NCI-H2171 treated with DMSO at 0.1 percent for 48 hours (cell line): ENCODE measurements at regions not wholly inside any gene's neighbourhood (a gene's known extent, or its start where the extent isn't known, plus 50 kb on each side); places are given as distances from the start of the nearest gene placed in this dataset.
"Not testable (repeated sequence)": the region's sequence is repeated elsewhere in the genome, so short reads cannot be mapped to it uniquely, and the experiment has no call there.

Source experiments
- DNase-seq: peaks from one replicate; lab custom pipeline; 2025; lab: John Stamatoyannopoulos, UW

- no peak for DNase-seq
Measured at GRCh38 chr11:97019305-97019704, 629.5 kb downstream of the JRKL start.

- no peak for DNase-seq
Measured at GRCh38 chr11:97019754-97020153, 629.9 kb downstream of the JRKL start.

DNA sequence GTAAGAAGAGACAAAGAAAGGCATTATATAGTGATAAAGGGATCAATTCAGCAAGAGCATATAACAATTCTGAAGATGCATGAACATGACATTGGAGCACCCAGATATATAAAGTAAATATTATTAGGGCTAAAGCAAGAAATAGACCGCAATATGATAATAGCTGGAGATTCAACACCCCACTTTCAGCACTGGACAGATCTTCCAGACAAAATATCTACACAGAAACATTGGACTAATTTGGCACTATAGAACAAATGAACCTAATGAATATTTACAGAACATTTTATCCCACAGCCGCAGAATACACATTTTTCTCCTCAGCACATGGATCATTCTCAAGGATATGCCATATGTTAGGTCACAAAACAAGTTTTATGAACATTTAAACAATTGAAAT, 633.1 kb downstream of the JRKL start:
- no peak for DNase-seq

DNA sequence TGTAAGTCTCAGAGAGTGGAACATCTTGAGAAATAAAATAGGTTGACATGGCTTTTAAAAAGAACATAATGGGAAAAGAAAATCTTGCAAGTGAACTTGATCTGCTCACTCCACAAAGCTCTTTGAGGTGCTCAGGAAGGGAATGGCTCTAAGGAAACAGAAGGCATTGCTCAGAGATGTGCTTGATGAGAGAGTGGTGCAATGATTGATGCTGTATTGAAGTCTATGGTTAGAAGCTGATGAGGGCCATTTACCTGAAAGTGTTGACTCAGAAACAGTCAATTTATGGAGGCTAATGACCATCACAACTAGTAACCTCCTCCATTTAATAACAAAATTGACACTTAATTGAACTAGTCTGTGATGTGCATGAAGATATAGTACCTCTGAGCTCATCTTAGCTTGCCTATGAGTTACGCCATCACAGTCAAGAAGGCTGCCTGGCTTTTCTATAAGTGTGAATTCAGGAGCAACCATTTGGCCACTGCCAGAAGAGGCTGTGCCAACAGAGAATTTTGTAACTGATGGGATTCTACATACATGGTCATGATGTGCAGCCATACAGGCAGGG, 639.1 kb downstream of the JRKL start:
- DNase-seq, result no peak

DNA sequence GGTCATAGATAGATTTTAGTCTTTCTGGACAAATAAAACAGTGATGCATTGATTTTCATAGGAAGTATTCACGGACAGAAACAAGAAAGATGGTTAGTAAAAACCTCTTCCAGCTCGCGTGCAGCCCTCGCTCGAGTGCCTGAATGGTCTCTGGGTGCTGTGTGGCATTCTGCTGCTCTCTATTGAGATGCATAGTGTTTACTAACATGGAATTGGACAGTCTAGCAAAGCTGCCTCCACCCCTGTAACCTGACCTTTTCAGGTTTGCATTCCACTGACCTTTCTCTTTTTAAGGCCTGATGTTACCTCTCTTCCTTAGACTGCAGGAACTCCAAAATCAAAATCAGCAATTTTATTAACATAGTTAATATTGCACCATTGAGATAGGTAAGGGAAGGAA, 643.4 kb downstream of the JRKL start:
- DNase-seq, result no peak

GRCh38 chr11:97048481-97048880, 658.7 kb downstream of the JRKL start:
- DNase-seq, result peak; percentile 5

GRCh38 chr11:97060184-97060583, 670.4 kb downstream of the JRKL start:
- no peak for DNase-seq

- DNase-seq, result no peak
Measured at GRCh38 chr11:97069160-97069559, 679.3 kb downstream of the JRKL start.

DNA sequence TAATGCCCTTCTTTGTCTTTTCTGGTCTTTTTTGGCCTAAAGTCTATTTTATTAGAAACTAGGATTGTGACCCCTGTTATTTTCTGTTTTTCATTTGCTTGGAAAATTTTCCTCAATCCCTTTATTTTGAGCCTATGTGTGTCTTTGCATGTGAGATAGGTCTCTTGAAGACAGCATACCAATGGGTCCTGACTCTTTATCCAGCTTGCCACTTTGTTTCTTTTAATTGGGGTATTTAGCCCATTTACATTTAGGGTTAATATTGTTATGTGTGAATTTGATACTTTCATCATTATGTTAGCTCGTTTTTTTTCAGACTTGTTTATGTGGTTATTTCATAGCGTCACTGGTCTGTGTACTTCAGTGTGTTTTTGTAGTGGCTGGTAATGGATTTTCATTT, 682.6 kb downstream of the JRKL start:
- DNase-seq, result no peak

- DNase-seq, result not testable (repeated sequence)
Measured at GRCh38 chr11:97076666-97077065, 686.9 kb downstream of the JRKL start.

GRCh38 chr11:97078443-97078842, 688.6 kb downstream of the JRKL start:
- no peak for DNase-seq

DNA sequence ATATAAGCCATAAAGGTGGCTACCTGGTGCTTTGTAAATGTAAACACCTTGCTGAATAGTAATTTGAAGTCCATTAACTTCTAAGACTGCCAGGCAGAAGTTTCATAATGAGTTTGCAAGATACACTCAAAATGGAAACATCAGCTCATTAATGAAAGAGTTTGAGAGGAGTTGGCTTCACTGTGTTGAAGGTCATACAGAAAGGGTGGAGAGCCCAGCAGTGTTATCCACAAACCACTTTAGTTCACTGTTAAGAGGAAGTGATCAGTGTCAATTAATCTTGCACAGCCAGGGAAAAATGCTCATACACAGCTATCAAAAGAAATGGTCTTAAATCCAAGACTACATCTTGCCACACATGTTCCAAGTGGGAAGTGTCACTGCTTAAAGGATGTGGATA, 689.4 kb downstream of the JRKL start:
- no peak for DNase-seq

GRCh38 chr11:97087419-97087818, 697.6 kb downstream of the JRKL start:
- DNase-seq, result no peak

DNA sequence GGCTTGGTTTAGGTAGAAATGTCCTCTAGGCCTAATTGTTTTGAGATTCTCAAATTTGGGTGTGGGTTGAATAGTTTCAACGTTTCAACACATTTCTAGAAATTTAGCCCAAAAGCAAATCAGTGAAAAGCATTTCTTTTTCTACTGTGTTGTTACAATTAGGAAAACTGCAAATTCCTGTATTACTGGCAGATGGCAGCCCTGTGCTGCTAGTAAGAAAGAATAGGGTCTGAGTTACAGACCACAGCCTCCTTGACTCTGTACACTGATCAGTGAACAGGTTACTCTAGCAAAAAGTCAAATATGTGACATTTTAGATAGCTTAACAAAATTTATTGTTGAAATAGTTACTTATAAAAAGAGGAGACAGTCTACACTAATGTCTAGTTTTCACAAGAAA, 703.0 kb downstream of the JRKL start:
- DNase-seq, result peak; percentile 34

GRCh38 chr11:97102180-97102579, 712.4 kb downstream of the JRKL start:
- not testable (repeated sequence) for DNase-seq

GRCh38 chr11:97107604-97108003, 717.8 kb downstream of the JRKL start:
- DNase-seq, result no peak

- DNase-seq, result no peak
Measured at GRCh38 chr11:97109078-97109477, 719.3 kb downstream of the JRKL start.

- DNase-seq, result no peak
Measured at GRCh38 chr11:97110376-97110775, 720.6 kb downstream of the JRKL start.

- no peak for DNase-seq
Measured at GRCh38 chr11:97111559-97111958, 721.7 kb downstream of the JRKL start.

GRCh38 chr11:97118614-97119200, 728.9 kb downstream of the JRKL start:
- no peak for DNase-seq

GRCh38 chr11:97123237-97123636, 733.4 kb downstream of the JRKL start:
- no peak for DNase-seq

DNA sequence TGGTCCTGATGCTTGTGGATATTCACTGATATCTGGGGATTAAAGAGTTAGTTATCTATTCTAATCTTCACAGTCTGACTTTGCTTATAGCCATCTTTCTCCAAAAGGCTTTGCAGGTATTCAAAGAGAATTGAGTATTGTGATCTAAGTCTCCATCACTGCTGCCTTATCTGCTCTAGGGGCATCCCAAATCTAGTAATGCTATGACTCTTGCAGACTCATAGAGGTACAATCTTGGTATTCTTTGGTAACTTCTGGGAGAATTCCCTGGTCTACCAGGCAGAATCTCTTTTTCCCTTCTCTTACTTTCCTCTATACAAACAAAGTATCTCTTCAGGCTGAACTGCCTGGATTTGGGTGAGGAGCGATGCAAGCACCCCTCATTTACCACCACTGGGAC, 746.3 kb downstream of the JRKL start:
- DNase-seq, result no peak

DNA sequence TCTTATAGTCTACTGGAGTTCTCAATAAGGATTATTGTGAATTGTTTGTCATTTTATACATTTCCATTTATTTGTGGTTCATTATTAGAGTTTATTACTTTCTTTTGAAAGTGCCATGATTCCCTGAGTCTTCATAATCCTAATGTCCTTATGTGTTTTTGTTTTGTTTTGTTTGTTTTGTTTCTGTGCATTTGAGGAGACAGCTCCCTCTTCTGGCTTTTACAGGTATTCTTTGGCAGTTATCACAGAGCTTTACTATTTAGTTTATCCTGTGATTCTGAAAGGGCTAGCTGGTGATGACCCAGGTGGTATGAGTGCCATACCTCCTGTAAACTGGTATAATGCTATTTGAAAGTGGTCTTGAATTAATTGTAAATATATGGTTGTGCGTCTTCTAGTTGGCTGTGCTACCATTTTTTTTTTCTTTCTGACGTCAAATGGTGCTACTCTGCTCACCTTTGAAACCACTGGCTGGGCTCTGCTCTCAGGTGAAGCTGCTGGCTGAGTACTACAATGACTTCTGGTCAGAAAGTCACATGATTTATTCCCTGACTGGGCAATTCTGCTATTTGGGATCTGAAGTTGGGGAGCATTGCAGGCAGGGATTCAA, 751.2 kb downstream of the JRKL start:
- DNase-seq, result peak; percentile 43

DNA sequence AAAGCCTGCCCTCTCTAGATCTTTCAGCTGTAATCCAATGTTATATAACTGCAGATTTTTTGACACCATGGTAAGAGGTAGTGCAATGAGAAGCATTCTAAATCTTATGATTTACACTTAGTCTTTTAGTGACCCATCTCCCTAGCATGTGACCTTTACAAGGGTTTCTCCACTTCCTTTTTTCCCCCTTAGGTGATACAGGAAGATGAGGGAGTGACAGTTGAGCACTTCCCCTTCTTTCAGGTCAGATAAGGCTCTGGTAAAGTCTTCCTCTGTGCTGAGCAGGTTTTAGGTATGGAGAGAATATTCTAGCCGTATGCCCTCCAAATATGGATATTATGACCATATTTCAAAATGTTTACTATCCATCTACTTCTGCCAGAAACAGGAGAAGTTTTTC, 753.6 kb downstream of the JRKL start:
- no peak for DNase-seq
